ENCODE measurements at regions not wholly inside any gene's neighbourhood (a gene's known extent, or its start where the extent isn't known, plus 50 kb on each side); places are given as distances from the start of the nearest gene placed in this dataset.
"Not testable (repeated sequence)": the region's sequence is repeated elsewhere in the genome, so short reads cannot be mapped to it uniquely, and the experiment has no call there.

DNA sequence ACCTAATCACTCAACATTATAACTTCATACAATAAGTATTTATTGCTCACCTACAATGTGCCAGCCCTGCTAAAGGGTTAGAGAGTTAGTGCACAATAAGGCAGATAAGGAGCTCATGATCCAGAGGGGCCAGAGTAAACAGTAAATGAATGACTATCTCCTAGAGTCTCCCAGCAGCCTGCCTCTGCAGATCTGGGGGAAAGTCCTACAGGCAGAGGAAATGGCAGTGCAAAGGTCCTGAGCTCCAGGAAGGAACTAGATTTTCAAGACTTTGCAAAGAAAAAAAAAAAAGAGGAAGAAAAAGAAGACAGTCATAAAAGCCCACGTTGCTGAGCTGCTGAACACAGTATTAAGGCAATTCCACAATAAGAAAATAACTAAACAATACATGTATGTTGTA, 160.1 kb downstream of the SIM1 start:
- Histone ChIP-seq H3K27me3 (ENCODE audit: insufficient read depth, low read depth) (no peaks in the 10 kb centered on the region), H3K9ac (no peak overlapping the region), H3K27ac (no peak overlapping the region), H3K36me3 (ENCODE audit: insufficient read depth) (no peaks in the 10 kb centered on the region), H3K4me1 (ENCODE audit: low read depth, poor library complexity, severe bottlenecking) (peaks cover 16% of the 10 kb centered on the region), H3K79me2 (ENCODE audit: insufficient read depth, low read depth) (no peaks in the 10 kb centered on the region), H2AFZ (ENCODE audit: low read depth) (no peak overlapping the region), H3K4me3 (IDR thresholded peaks at IDR 0.05; ENCODE audit: insufficient read depth, low read depth, low read length) (no peak overlapping the region), H4K20me1 (ENCODE audit: insufficient read depth) (no peaks in the 10 kb centered on the region), H3K4me2 (no peak overlapping the region)
- TF ChIP-seq, protein P1, sequence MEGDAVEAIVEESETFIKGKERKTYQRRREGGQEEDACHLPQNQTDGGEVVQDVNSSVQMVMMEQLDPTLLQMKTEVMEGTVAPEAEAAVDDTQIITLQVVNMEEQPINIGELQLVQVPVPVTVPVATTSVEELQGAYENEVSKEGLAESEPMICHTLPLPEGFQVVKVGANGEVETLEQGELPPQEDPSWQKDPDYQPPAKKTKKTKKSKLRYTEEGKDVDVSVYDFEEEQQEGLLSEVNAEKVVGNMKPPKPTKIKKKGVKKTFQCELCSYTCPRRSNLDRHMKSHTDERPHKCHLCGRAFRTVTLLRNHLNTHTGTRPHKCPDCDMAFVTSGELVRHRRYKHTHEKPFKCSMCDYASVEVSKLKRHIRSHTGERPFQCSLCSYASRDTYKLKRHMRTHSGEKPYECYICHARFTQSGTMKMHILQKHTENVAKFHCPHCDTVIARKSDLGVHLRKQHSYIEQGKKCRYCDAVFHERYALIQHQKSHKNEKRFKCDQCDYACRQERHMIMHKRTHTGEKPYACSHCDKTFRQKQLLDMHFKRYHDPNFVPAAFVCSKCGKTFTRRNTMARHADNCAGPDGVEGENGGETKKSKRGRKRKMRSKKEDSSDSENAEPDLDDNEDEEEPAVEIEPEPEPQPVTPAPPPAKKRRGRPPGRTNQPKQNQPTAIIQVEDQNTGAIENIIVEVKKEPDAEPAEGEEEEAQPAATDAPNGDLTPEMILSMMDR (conservative IDR thresholded peaks at IDR 0.05; ENCODE audit: low read depth, low read length) = no peak

DNA sequence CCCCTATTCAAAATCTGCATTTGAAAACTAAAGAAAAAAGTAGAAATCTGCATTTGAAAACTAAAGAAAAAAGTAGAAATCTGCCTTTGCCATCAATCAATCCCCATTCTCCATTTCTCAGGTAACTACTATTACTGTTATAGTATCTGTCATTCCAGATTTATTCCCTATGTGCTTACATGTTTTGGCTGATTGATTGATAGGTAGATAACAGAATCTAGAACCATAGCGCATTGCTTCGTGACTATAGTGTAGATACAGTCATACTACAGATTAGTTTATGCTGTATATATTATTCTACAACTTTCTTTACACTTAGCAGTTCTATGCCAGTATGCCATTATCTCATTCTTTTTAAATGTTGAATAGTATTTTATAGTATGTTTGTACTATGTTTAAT, 163.0 kb downstream of the SIM1 start:
- Histone ChIP-seq H4K20me1 (ENCODE audit: insufficient read depth) (no peaks in the 10 kb centered on the region), H3K27ac (no peak overlapping the region), H3K4me1 (ENCODE audit: low read depth, poor library complexity, severe bottlenecking) (peaks cover 16% of the 10 kb centered on the region), H3K79me2 (ENCODE audit: insufficient read depth, low read depth) (no peaks in the 10 kb centered on the region), H3K4me2 (no peak overlapping the region), H3K4me3 (IDR thresholded peaks at IDR 0.05; ENCODE audit: insufficient read depth, low read depth, low read length) (no peak overlapping the region), H3K9ac (no peak overlapping the region), H3K27me3 (ENCODE audit: insufficient read depth, low read depth) (no peaks in the 10 kb centered on the region), H3K36me3 (ENCODE audit: insufficient read depth) (no peaks in the 10 kb centered on the region), H2AFZ (ENCODE audit: low read depth) (no peak overlapping the region)
- TF ChIP-seq, protein P1 (conservative IDR thresholded peaks at IDR 0.05; ENCODE audit: low read depth, low read length) = no peak

DNA sequence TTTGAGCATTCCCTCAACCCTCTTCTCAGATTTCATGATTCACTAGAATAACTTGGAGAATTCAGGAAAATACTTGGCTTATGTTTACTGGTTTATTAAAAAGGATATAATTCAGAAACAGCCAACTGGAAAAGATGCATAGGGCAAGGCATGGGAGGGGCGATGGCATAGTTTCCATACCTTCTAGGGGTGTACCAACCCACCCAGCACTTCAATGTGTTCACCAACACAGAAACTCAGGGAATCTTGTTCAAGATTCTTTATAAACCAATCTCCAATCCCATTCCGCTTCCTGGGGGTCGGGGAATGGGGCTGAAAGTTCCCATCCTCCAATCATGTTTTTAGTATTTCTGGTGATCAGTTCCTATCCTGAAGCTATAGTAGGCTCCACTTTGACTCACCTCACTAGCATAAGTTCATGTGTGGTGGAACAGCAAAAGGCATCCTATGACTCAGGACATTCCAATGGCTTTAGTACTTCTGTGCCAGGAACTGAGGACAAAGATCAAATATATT, 164.4 kb downstream of the SIM1 start:
- no peaks in the 10 kb centered on the region for H4K20me1 ChIP-seq (ENCODE audit: insufficient read depth)
- peaks cover 11% of the 10 kb centered on the region for H3K4me1 ChIP-seq (ENCODE audit: low read depth, poor library complexity, severe bottlenecking)
- H3K4me3 ChIP-seq (IDR thresholded peaks at IDR 0.05; ENCODE audit: insufficient read depth, low read depth, low read length) = no peak overlapping the region
- no peak overlapping the region for H3K4me2 ChIP-seq
- H3K36me3 ChIP-seq (ENCODE audit: insufficient read depth) = no peaks in the 10 kb centered on the region
- no peaks in the 10 kb centered on the region for H3K27me3 ChIP-seq (ENCODE audit: insufficient read depth, low read depth)
- H3K27ac ChIP-seq = no peak overlapping the region
- TF ChIP-seq, protein P1 (conservative IDR thresholded peaks at IDR 0.05; ENCODE audit: low read depth, low read length) = no peak
- no peaks in the 10 kb centered on the region for H3K79me2 ChIP-seq (ENCODE audit: insufficient read depth, low read depth)
- H2AFZ ChIP-seq (ENCODE audit: low read depth) = no peak overlapping the region
- no peak overlapping the region for H3K9ac ChIP-seq

DNA sequence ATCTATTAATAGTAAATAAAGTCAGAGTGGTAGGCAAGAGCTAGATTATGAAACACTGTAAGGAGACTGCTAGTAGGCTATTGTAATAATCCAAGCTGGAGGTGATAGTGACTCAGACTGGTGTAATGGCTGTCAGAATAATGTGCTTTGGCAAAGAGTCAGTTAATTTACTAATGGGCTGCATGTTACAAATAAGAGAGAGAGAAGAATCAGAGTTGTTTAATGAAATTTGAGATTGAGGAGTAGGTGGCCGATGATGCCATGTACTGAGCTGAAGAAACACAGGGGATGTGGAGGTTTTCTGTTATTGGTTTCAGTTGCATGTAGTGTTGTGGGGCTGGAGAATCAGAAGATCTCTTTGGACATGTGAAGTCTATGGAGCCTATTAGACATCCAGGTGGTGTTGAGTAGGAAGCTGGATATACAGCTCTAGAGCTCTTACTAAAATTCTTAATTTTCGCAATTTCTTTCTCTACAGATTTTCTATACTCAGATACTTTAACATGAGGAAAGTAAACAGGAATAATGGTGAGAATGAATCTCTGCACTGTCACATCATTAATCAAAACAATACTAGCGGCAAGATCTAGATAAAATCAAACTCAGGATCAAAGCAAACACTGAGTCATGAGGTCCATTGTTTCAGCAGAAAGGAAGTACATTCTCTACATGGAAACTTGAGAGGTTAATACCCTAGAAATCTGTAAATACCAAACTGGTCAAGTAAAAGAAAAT, 167.7 kb downstream of the SIM1 start:
- H3K36me3 ChIP-seq (ENCODE audit: insufficient read depth) = no peaks in the 10 kb centered on the region
- H3K4me3 ChIP-seq (IDR thresholded peaks at IDR 0.05; ENCODE audit: insufficient read depth, low read depth, low read length) = no peak overlapping the region
- H3K27me3 ChIP-seq (ENCODE audit: insufficient read depth, low read depth) = no peaks in the 10 kb centered on the region
- H3K4me2 ChIP-seq = no peak overlapping the region
- TF ChIP-seq, protein P1 (conservative IDR thresholded peaks at IDR 0.05; ENCODE audit: low read depth, low read length) = no peak
- H2AFZ ChIP-seq (ENCODE audit: low read depth) = no peak overlapping the region
- H4K20me1 ChIP-seq (ENCODE audit: insufficient read depth) = no peaks in the 10 kb centered on the region
- H3K79me2 ChIP-seq (ENCODE audit: insufficient read depth, low read depth) = no peaks in the 10 kb centered on the region
- no peaks in the 10 kb centered on the region for H3K4me1 ChIP-seq (ENCODE audit: low read depth, poor library complexity, severe bottlenecking)
- H3K9ac ChIP-seq = no peak overlapping the region
- no peak overlapping the region for H3K27ac ChIP-seq

DNA sequence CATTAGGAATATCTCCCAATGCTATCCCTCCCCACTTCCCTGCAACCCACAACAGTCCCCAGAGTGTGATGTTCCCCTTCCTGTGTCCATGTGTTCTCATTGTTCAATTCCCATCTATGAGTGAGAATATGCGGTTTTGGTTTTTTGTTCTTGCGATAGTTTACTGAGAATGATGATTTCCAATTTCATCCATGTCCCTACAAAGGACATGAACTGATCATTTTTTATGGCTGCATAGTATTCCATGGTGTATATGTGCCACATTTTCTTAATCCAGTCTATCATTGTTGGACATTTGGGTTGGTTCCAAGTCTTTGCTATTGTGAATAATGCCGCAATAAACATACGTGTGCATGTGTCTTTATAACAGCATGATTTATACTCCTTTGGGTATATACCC, 169.5 kb downstream of the SIM1 start:
- H3K4me2 ChIP-seq; H3K4me1 ChIP-seq (ENCODE audit: low read depth, poor library complexity, severe bottlenecking): not testable (repeated sequence)

More for the DNA sequence above, 169.5 kb downstream of the SIM1 start:
- not testable (repeated sequence) for H3K27me3 ChIP-seq (ENCODE audit: insufficient read depth, low read depth); H3K4me3 ChIP-seq (IDR thresholded peaks at IDR 0.05; ENCODE audit: insufficient read depth, low read depth, low read length); H3K36me3 ChIP-seq (ENCODE audit: insufficient read depth); H3K79me2 ChIP-seq (ENCODE audit: insufficient read depth, low read depth); H3K9ac ChIP-seq; H3K27ac ChIP-seq; H2AFZ ChIP-seq (ENCODE audit: low read depth); H4K20me1 ChIP-seq (ENCODE audit: insufficient read depth)

Measured in KMS-11 (cell line).